GM21619 (cell line): ENCODE measurements at regions not wholly inside any gene's neighbourhood (a gene's known extent, or its start where the extent isn't known, plus 50 kb on each side); places are given as distances from the start of the nearest gene placed in this dataset.

Experiments used
- ATAC-seq: cut with Tn5 transposase; IDR thresholded peaks from one replicate; pipeline ENCODE4 v1.9.1; 2021; ENCODE audit not compliant: unreplicated experiment

DNA sequence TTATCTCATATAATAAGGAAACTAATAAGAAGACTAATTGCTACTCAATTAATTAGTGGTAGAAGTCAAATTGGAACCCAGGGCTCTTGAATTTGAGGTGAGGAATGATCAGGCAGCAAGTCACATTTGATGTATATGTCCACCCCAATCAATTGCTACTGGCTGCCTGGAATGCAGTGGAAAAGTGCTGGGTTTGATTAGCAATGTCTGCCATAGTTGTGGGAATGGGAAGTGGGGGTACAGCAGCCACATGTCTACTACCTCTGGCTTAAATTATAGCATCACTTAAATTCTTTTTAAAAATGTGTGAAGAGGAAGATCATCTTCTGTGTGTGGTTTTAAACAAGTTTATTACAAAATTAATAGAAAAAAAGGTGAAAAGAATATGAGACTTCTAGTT lies 50.8 kb upstream of the NAV2 start:
- ATAC-seq = no peak

DNA sequence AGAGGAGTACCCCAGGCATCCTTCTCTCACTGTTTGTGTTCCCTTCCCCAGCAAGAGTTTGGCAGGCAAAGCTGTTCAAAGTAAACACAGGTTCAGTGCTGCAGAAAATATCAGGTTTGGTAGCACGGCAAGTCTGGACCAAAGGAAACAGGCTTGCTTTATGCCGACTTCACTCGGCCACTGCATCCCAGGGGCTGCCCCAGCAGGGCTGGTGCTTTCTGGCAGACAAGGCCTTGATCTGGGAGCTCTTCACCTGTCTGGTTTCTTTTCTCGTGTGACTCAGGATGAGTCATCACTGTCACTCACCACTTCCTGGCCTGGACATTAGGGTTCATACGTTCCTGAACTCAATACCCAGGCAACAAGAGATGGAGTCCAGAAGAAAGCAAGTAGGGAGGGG lies 52.6 kb upstream of the NAV2 start:
- peak; percentile 100 for ATAC-seq

DNA sequence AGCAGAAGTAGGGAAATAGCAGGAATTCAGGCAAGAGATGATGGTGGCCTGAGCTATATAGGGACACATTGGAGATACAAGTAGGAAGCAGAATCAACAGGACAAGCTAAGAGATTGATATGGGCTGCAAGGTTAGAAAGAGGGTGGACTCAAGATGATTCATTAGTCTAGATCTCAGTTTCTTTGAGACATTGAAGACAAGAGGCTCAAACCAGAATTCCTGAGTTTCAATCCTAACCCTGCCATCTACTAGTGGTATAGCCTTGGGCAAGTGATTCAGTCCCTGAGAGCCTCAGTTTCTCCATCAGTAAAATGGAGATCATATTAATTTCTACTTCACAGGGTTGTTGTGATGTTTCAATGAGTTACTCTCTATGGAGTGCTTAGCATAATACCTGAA lies 53.1 kb upstream of the NAV2 start:
- ATAC-seq = no peak

DNA sequence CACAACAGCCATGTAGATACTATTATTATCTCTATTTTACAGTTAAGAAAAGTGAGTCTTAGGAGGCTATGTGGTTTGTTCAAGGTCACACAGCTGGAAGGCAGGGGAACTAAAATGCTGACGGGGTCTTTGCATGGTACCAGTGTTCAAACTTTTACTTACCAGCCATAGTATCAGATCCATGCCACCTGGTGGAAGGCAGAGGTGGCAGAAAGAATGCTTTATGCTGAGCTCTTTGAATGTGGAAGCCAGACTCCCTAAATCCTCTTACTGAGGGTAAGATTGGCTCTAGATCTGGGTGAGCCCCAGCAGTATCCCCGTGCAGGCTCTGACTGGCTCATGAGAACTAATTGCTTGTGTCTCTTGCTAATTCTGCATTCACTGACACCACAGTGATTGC lies 54.3 kb upstream of the NAV2 start:
- no peak for ATAC-seq

DNA sequence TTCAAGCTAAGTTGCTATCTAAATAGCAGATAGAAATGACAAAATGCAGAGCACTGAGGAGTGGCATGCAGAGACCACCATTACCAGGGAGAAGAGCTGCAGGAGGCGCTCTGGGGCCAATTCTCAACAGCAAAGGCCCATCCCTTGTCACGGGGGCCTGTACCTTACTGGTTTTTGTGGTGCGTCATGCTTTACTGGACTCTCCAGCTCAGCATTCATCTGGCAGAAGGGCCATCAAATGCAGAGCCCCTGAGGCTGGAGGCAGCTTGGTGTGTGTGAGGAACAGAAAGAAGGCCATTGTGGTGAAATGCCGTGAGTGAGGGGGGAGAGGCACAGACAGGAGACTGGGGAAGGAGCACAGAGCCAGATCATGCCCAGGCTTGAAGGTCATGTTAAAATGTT lies 56.5 kb upstream of the NAV2 start:
- no peak for ATAC-seq

DNA sequence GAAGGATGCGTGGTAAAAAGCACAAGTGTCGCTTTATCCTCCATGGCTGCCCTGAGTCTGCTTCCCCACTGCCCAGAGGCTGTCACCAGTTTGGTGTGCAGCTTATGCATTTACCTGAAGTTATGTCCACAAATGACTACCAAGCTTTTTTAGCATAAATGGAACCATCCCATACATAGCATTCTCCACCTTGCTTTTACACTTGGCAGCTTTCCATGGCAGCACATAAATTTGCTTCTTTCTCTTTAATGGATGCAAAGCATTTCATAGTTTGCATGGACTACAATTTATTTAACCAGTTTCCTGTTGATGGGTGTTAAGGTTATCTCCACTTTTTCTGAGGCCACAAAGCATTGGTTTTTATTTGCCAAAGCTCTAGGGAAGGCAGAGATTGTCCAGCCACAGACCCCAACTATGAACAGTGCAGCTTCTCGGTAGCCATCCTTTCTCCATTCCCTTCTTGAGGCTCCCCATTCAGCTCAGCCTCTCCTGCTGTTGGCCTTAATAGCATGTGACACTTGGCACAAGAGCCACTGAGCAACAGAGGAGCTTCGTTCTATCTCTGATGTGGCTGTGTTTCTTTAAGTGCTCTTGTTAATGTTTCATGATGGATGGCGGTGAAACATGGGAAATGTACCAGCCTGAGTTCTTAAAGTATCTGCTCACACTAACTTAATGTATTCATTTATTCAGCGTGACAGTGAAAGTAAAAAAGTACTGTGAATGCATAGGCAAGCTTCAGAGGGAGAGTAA lies 59.8 kb upstream of the NAV2 start:
- ATAC-seq = no peak

DNA sequence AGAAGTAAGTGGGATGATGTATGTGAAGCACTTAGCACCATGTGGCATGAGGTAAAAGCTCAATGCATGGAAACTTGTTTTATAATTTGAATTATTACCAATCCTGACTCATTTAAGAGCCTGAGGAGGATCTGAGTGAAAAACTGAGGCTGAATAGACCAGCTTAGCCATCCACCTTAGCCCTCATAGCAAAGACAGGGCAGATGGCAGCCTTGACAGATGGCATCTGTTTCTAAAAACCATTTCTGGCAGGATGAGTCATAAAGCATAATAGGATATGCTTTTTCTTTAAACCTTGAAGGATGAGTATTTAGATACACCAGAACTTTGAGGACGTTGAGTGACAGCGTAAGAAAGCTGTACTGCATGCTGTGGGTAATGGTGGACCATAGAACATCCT lies 61.0 kb upstream of the NAV2 start:
- no peak for ATAC-seq

DNA sequence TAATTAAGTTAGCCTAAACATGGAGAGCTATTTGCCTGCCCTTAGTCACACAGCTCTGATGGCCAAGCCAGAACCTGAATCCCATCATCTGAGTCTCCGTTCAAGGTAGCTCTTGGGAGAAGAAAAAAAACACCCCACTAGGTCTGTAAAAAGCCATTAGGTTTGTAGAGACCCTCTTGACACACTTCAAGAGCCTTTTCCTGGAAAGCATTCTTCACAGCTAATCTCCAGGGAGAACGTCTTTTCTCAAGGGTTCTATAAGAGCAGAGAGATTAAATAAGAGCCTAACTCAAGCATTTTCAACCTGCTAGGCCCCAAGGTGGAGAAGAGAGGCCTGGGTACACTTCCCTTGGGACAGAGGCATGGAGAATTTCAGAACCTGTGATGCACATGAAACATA lies 61.6 kb upstream of the NAV2 start:
- no peak for ATAC-seq

DNA sequence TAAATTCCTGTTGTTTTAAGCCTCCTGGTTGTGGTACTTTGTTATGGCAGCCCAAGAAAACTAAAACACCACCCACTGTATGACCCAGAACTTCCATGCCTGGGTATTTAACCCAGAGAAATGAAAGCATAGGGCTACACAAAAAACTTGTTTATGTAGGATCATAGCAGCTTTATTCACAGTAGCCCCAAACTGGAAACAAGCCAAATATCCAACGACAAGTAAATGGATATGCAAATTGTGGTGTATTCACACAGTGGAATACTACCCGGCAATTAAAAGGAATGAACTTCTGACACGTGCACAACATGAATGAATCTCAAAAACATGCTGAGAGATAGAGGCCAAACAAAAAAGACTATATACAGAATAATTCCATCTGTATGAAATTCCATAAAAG lies 62.2 kb upstream of the NAV2 start:
- no peak for ATAC-seq

DNA sequence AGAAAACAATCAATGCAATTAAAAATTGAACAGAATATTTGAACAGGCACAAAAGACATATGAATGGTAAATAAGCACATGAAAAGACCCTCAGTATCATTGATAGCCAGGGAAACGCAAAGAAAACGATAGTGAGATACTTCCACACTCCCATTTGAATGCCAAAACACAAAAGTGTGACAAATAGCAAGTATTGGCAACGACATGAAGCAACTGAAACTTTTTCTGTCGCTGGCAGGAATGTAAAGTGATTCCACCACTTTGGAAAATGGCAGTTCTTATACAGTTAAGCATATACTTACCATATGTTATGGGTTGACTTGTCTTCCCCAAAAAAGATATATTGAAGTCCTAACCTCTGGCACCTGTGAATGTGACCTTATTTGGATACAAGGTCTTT lies 62.9 kb upstream of the NAV2 start:
- ATAC-seq = no peak

DNA sequence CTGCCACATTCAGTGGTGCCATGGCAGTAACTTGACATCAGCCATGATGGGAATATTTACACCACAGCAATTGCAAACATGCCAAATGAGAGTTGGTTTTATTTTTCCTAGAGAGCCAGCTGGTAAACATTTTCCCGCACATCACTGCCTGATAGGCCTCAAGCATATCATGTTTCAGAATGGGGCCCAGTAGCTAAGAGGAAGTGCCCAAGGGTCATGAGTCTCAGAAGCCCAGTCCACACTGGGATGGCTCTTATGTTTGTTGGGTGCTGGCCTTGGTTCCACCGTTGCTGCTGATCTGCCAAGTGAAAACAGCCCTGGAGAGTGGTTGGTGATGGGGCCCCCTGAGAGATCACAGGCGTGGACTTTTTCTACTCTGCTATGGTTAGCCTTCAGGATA lies 64.3 kb upstream of the NAV2 start:
- ATAC-seq = no peak

DNA sequence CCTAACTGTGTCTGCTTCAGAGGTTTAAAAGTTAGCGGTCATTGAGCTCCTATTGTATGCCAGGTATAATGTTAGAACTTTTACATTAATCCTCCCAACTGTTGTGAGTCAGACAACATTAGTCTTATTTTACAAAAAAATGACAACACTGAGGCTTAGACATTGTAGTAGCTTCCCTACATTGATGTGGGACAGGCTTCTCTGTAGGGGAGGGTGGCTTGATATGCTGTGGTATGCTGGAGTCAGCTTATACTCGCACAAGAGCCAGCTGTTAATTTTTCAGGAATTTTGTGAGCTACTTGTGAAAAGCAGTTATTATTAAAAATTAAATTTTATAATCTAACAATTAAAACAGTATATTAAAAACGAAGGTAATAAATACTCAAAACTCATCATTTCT lies 64.8 kb upstream of the NAV2 start:
- no peak for ATAC-seq

DNA sequence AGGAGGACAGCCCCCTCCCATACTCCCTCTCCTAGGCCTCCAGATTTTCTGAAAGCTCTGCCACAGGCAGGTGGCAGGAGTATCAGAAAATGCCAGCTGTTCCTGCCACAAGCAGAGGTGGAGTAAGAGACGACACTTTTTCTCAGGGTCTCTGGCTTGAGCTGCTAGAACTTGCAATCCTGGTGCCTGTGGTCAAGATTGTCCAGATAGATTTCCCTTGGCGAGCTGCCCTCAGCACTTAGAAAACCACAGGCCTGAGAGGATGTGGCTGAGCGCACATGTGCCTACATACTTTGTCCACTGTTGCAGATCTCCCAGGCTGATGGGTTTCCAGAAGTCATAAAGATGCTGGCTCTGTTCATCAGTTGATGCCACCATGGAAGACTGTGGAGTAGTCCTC lies 65.7 kb upstream of the NAV2 start:
- no peak for ATAC-seq

DNA sequence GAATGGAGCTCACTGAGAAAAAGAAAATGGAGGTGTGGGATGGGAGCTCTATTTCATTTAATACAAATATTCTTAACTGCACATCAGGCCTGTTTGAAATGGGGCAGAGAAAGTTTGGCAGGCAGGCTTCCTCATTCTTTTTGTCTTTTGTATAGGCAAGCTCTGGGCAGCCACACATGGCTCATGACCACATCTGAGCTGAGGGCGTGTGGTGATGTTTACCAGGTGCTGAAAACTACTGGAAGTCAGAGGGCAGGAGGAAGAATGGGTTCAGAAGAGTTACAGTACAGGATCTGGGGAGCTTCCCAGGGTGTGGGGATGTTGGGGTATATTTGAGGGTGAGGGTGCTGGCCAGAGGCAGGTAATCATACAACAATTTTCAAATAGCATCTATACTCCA lies 66.3 kb upstream of the NAV2 start:
- ATAC-seq = no peak

DNA sequence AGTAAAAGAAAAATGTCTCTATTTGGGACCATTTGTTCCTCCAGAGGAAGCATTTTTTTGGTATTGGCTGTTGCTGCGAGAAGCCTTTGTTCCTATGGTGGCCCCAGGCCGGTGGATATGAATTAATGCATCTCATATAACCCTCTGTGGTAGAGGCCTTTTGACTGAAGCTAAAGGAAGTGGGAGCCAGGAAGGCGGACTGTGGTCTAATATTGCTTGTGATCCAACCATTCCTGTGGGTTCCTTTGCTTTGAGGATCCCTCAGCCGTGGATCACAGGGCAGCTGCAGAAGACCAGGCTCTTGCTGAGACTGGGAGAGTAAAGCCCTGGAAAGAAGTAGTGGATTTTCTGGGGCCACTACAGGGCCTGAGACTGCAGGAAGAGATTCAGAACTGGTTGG lies 68.3 kb upstream of the NAV2 start:
- no peak for ATAC-seq

DNA sequence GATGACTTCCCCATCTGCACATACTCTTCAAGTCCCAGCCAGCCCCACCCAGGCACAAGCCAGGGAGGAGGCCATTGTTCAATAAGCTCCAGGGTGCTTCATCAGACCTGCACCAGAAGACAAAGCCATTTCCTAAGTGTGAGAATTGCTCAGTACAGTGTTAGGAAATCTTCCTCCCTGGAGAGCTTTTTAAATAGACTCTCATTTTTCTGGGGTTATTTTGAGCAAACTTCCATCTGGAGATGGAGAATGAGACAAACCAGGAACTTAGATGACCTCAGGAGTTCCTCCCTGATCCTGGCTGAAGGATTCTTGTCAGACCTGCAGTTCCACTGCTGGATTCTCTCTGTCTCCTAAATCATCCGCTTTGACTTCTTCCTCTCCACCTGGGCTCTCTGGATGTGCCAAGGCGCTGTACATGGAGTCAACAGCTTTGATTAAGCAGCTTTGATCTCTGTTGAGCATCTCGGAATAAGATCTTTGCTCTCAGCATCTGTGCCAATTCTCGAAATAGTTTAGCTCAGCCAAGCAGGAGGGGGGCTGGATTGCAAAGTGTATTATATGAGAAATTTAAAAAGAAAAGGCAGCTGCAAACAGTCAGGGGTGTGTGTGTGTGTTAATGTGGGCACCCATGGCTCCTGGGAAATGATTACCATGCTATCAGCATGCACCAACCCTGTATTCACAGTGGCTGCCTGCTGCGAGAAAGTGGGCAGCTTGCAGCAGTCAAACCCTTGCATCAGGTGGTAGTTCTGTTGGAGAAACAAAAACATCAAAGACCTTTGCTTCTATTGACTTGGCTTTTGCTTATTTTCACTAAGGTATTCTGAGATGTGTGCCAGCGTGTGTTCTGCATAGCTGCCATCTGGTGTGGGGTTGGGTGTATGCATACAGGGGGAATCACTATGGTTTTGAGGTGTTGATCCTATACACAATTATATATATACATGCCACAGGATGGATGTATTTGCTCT lies 70.2 kb upstream of the NAV2 start:
- no peak for ATAC-seq

DNA sequence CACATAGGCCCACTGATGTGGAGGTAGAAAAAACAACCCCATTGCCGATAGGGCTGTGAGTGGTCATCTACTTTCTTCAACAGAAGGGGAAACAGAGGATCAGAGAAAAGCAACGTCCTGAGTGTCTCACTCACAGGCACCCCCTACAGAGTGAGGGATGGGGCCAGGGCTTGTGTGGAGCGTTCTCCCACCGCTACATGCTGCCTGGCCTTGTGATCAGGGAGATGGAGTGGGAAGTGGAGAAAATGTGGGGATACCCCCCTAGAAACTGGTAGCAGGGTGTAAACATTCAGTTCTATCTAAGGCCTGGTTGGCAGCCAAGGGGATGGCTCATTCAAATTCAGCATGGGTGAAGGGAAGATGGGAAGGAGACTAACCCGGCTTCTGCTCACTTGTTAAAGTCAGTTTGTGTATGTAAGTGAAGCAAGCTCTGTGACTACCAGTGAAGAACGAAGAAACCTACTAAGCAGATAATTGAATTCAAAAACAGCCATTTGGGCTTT lies 73.0 kb upstream of the NAV2 start:
- ATAC-seq = no peak

DNA sequence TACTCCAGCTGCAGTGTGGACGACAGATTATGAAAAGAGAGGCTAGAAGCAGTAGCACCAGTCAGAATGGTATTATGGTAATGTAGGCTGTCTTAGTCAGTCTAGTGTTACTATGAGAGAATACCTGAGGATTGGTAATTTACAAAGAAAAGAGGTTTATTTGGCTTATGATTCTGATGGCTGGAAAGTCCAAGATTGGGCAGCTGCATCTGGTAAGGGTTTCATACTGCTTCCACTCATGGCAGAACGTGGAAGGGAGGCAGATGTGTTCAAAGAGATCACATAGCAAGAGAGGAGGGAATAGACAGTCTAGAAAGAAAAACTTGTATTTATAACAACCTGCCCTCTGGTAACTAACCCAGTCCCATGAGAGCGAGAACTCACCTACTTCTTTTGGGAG lies 77.3 kb upstream of the NAV2 start:
- ATAC-seq = no peak

DNA sequence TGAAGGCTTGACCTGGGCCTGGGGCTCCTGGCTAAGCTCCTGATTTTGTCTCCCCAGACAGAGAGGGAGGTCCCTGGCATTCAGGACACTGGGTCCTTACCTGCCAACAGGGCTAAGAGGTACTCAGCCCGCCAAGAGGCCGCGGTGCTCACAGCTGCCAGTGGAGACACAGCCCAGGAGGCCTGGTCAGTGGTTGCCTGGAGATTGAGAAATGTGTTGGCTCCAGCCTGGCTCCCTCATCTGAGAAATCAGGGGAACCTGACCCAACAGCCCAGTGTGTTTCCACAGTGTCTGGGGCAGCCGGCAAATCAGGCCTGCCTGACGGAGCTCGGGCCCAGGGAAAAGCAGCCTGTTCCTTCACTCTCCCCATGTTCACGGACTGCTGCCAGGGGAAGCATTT lies 79.4 kb upstream of the NAV2 start:
- ATAC-seq = no peak

DNA sequence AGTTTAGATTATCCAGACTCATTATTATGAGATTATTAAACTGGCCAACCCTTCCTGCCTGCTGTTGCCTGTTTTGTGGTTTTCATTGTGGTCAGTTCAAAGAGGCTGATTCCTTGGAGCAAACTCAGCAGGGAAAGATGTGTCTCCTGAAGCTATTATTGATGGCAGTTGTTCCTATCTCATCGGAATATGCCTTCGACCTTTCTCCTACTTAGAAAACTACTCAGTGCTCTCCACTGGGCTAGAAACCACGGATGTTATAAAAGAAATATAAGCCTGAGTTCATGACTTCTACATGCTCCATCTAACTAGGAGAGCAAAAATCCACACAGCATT lies 80.2 kb upstream of the NAV2 start:
- ATAC-seq = no peak

DNA sequence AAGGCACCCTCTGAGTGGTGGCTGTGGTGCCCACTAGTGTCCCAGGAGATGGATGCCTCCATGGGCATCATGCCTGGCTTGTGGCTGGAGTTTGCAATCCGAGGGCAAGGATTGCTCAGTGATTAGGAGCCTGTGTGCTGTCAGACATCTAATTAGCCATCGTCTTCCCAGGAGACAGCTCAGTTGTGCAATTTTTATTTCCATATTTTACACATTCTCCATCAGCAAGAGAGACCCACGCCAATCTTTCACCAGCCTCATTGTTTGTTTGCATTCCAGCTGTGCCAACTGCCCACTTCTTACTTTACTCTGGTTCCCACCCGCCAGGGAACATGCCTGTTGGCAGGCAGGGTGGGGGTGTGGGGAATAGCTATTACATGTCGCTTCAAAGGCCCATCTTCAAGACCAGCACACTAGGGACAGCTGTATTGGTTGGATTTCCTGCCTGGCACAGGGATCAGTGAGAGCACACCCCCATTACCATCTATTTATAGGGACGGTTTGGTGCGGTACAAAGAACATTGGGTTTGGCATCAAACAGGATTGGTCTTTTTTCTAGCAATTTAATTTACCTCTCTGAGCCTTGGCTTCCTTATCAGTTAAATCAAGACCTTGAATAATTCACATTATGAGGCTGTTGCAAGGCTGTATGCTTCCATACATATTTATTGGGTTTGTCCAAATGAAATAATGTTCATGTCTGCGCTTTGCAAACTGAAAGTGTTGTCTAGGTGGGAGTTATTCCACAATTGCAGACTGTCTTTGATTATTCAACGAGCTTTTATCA lies 80.7 kb upstream of the NAV2 start:
- no peak for ATAC-seq

DNA sequence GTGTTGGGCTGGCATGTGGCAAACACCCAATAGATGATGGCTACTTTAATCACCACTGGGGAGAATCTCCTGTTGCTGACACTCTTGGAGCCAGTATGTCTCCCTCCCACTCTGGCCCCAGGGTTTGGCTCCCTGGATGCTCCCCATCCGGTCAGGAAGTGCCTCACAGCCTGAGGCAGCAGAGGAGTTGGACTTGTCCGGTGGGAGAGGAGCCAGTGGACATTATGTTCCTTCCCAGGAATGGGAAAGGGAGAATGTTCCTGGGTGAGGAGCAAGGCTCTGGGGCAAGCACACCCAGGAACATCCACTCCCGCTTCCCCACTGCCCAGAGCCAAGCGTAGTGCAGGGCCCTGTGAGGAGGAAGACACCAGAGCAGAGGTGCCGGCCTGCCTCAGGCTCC lies 84.6 kb upstream of the NAV2 start:
- ATAC-seq = no peak
